Breast epithelium (tissue), 4 donors: ENCODE measurements at regions not wholly inside any gene's neighbourhood (a gene's known extent, or its start where the extent isn't known, plus 50 kb on each side); places are given as distances from the start of the nearest gene placed in this dataset.

Experiments used
- DNase-seq, 2 donors: peaks; one replicate each; pipeline ENCODE4 v3.0.0-alpha.2; 2019; ENCODE audit warnings: low spot score in 2 of 2
- H3K27ac ChIP-seq, 2 donors: fragments of 200-600 bp; sonication (generic) in 1 of 2; one replicate each; pipeline ENCODE4 v1.5.1; 2016 to 2019; ENCODE audit warnings: mild to moderate bottlenecking in 1 of 2
- H3K27me3 ChIP-seq, 2 donors: fragments of 200-600 bp; sonication (generic) in 1 of 2; one replicate each; pipeline versions ENCODE4 v1.5.1 to v1.6.0; 2017 to 2019; ENCODE audit warnings: control low read depth in 1 of 2, mild to moderate bottlenecking in 1 of 2
- H3K36me3 ChIP-seq: fragments of 200-600 bp; one replicate; pipeline ENCODE4 v1.5.1; 2019
- H3K4me1 ChIP-seq, 2 donors: fragments of 200-600 bp; sonication (generic); one replicate each; pipeline ENCODE4 v1.5.1; 2016 to 2019; ENCODE audit warnings: control low read depth in 1 of 2
- H3K4me3 ChIP-seq, 3 donors: fragments of 200-600 bp; sonication (generic); 1 replicate in 2 of 3; 2 replicates in 1 of 3; pipeline ENCODE4 v1.5.1; 2016 to 2019; ENCODE audit warnings: mild to moderate bottlenecking in 3 of 3, moderate library complexity in 2 of 3
- H3K9me3 ChIP-seq, 2 donors: fragments of 200-600 bp; sonication (generic) in 1 of 2; one replicate each; pipeline ENCODE4 v1.5.1; 2016 to 2019; ENCODE audit warnings: control low read depth in 1 of 2
- POLR2A ChIP-seq: fragments of 450-650 bp; IDR thresholded peaks from one replicate; pipeline ENCODE4 v1.6.1; 2016; ENCODE audit warnings: antibody characterized with exemption, mild to moderate bottlenecking, moderate library complexity
- POLR2AphosphoS5 ChIP-seq, 3 donors: sonication (generic); formaldehyde crosslinking; IDR thresholded peaks; one replicate each; pipeline ENCODE4 v1.6.1; 2017; ENCODE audit warnings: antibody characterized with exemption in 3 of 3
- intact Hi-C: fragments of 100-400 bp; cut with DNase I; formaldehyde crosslinking; loops from one replicate; pipeline ENCODE4 v1.15.1; 2023; ENCODE audit warnings: low total_unique reads
- TF ChIP-seq, protein P1 (sequence below), 3 donors: fragments of 450-650 bp; IDR thresholded peaks; one replicate each; pipeline ENCODE4 v1.5.1; 2016 to 2017; ENCODE audit warnings: antibody characterized with exemption in 3 of 3, mild to moderate bottlenecking in 3 of 3, moderate library complexity in 3 of 3

DNA sequence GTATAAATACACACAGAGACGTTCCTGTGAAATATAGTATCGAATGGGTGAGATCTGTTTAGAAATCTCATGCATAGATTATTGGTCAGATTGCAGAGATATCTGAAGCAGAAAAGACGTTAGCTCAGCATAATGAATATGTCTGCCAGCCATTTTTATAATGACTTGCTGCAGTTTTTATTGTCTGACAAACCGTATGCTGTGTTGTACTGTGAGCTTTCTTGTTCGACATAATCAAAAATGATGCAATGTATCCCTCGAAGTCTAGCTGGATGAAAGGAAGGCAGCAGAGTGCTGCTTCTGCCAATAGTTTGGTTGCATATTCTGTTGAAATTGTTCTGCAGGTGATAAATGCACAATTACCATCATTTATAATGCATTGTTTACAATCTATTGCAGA, 514.9 kb upstream of the ARRDC3 start:
- Histone ChIP-seq H3K36me3 (no peaks in the 10 kb centered on the region), H3K4me3 (no peak overlapping the region), H3K27ac (no peak overlapping the region), H3K4me1 (no peaks in the 10 kb centered on the region), H3K9me3 (no peaks in the 10 kb centered on the region), H3K27me3 (no peaks in the 10 kb centered on the region)
- DNase-seq, result no peak
- intact Hi-C loops, result no loop called here
- no peak for TF ChIP-seq POLR2AphosphoS5 (IDR thresholded peaks at IDR 0.05)
- no peak for TF ChIP-seq POLR2A
- TF ChIP-seq, protein P1, sequence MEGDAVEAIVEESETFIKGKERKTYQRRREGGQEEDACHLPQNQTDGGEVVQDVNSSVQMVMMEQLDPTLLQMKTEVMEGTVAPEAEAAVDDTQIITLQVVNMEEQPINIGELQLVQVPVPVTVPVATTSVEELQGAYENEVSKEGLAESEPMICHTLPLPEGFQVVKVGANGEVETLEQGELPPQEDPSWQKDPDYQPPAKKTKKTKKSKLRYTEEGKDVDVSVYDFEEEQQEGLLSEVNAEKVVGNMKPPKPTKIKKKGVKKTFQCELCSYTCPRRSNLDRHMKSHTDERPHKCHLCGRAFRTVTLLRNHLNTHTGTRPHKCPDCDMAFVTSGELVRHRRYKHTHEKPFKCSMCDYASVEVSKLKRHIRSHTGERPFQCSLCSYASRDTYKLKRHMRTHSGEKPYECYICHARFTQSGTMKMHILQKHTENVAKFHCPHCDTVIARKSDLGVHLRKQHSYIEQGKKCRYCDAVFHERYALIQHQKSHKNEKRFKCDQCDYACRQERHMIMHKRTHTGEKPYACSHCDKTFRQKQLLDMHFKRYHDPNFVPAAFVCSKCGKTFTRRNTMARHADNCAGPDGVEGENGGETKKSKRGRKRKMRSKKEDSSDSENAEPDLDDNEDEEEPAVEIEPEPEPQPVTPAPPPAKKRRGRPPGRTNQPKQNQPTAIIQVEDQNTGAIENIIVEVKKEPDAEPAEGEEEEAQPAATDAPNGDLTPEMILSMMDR (IDR thresholded peaks at IDR 0.05), result no peak

DNA sequence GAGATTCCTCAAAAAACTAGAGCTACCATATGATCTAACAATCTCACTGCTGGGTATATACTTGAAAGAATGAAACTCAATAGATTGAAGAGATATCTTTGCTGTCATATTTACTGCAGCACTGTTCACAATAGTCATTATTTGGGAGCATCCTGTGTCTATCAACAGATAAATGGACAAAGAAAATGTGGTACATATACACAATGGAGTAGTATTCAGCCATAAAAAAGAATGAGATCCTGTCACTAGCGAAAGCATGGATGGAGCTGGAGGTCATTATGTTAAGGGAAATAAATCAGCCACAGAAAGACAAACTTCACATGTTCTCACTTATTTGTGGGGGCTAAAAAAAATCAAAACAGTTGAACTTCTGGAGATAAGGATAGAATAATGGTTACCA, 505.7 kb upstream of the ARRDC3 start:
- H3K27me3 ChIP-seq, result no peaks in the 10 kb centered on the region
- H3K4me1 ChIP-seq, result no peaks in the 10 kb centered on the region
- H3K27ac ChIP-seq, result no peak overlapping the region
- TF ChIP-seq, protein P1 (IDR thresholded peaks at IDR 0.05), result no peak
- TF ChIP-seq POLR2AphosphoS5 (IDR thresholded peaks at IDR 0.05), result no peak
- no peak for TF ChIP-seq POLR2A
- no peak overlapping the region for H3K4me3 ChIP-seq
- intact Hi-C loops, result no loop called here
- H3K9me3 ChIP-seq, result no peaks in the 10 kb centered on the region
- DNase-seq, result no peak
- no peaks in the 10 kb centered on the region for H3K36me3 ChIP-seq

DNA sequence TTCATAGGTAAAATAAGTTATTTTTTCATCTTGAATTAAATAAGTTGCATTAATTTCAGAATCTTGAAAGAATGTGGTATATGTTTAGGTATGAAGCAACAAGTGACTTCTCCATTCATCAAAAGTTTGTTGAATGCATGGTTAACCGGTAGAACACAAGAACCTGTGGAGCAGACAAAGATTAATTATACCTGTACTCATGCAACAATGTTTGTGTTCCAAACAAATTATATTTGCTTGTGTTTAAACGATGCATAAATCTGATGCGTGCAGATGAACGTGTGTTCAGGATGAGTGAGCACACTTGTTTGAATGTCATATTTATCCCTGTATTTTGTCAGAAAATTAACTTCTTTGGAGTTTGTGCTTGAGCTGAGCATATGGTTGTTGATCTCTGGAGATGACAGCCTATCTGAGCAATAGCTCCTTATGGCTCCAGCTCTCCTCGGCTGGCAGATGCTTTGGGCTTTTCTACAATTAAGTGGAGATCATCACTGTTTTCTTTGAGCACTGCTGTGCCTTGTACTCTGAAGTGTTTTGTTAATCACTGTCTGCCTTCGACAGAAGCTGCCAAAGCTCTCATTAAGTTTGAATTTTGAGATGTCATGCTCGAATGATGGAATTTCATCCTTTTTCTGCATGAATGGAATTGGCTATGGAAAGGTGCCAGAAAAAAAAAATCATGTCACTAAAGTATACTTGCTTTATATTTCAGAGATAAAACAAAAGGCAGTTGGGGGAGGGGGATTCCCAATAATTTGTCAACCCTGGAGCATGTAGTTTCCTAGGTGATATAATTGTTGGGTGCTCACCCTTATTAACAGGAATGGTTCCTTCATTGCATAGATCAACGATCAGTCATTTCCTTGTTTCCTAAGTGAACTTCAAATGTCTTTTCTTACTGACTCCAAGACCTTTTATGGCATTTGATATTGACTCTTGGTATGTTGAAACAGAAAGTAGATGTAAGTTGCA, 502.5 kb upstream of the ARRDC3 start:
- Histone ChIP-seq H3K4me1 (no peaks in the 10 kb centered on the region), H3K27me3 (no peaks in the 10 kb centered on the region), H3K27ac (no peak overlapping the region), H3K9me3 (no peaks in the 10 kb centered on the region), H3K4me3 (no peak overlapping the region), H3K36me3 (no peaks in the 10 kb centered on the region)
- TF ChIP-seq, protein P1 (IDR thresholded peaks at IDR 0.05), result no peak
- TF ChIP-seq POLR2AphosphoS5 (IDR thresholded peaks at IDR 0.05), result no peak
- TF ChIP-seq POLR2A, result no peak
- intact Hi-C loops, result no loop called here
- no peak for DNase-seq

DNA sequence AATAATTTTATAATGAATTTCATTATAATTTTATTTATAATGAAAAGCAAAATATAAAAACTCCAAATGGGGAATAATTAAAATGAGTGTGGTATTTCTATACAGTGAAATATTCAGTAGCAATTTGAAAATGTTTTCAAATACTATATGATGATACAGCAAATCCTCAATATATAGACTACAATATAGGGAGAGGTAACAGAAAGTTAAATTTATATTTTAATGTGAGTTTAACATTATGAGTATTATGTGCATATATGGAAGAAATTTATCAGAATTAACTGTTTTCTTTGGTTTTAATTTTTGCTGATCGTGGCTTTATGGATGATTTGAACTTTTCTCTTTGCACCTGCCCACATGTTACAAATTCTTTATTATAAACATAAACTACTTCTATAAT, 500.9 kb upstream of the ARRDC3 start:
- intact Hi-C loops, result no loop called here
- no peak overlapping the region for H3K27ac ChIP-seq
- no peaks in the 10 kb centered on the region for H3K9me3 ChIP-seq
- DNase-seq, result no peak
- H3K36me3 ChIP-seq, result no peaks in the 10 kb centered on the region
- TF ChIP-seq, protein P1 (IDR thresholded peaks at IDR 0.05), result no peak
- TF ChIP-seq POLR2A (no peak), POLR2AphosphoS5 (IDR thresholded peaks at IDR 0.05) (no peak)
- H3K4me1 ChIP-seq, result no peaks in the 10 kb centered on the region
- H3K27me3 ChIP-seq, result no peaks in the 10 kb centered on the region
- H3K4me3 ChIP-seq, result no peak overlapping the region

DNA sequence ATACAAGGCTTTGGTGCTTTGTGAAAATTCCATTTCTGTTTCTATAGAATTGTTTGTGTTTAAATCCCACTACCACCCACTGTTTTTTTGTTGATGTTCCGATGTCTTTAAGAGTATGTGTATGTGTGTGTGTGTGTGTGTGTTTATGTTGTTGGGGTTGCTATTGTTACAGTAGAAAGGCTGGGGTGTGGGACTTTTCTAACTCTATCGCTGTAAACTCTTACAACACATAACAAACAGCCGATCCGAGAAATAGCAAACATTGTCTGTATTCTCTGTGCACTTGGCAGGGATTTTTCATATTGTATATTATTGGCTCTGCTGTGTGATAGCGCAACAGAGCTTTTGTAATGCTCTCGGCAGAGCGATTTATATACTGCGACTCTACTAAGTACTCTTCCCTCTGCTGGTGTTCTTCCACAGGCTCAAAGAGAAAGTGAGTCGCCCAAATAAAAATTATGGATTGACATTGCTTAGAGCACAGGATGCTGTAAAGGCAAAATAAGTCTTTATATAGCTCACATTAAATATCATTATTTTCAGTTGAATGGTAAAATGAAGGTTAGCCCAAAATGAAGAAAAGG, 492.2 kb upstream of the ARRDC3 start:
- H3K9me3 ChIP-seq, result no peaks in the 10 kb centered on the region
- H3K36me3 ChIP-seq, result no peaks in the 10 kb centered on the region
- no peaks in the 10 kb centered on the region for H3K27me3 ChIP-seq
- no peak overlapping the region for H3K4me3 ChIP-seq
- H3K4me1 ChIP-seq, result no peaks in the 10 kb centered on the region
- no peak overlapping the region for H3K27ac ChIP-seq
- intact Hi-C loops, result no loop called here
- no peak for DNase-seq
- TF ChIP-seq, protein P1 (IDR thresholded peaks at IDR 0.05), result no peak
- TF ChIP-seq POLR2A (no peak), POLR2AphosphoS5 (IDR thresholded peaks at IDR 0.05) (no peak)
